Ascending aorta (tissue), 2 donors: ENCODE measurements at regions not wholly inside any gene's neighbourhood (a gene's known extent, or its start where the extent isn't known, plus 50 kb on each side); places are given as distances from the start of the nearest gene placed in this dataset.
"Not testable (repeated sequence)": the region's sequence is repeated elsewhere in the genome, so short reads cannot be mapped to it uniquely, and the experiment has no call there.

Experiments used
- DNase-seq, 2 donors: peaks; one replicate each; pipeline ENCODE4 v3.0.0-alpha.2; 2019; ENCODE audit warnings: low spot score in 2 of 2
- H3K27ac ChIP-seq, 2 donors: fragments of 200-600 bp; sonication (generic); one replicate each; pipeline ENCODE4 v1.5.1; 2016 to 2017; ENCODE audit warnings: mild to moderate bottlenecking in 1 of 2
- H3K27me3 ChIP-seq: fragments of 200-600 bp; sonication (generic); one replicate; pipeline ENCODE4 v1.5.1; 2017
- H3K36me3 ChIP-seq, 2 donors: fragments of 200-600 bp; sonication (generic); one replicate each; pipeline ENCODE4 v1.5.1; 2016
- H3K4me1 ChIP-seq, 2 donors: fragments of 200-600 bp; sonication (generic); one replicate each; pipeline ENCODE4 v1.5.1; 2016 to 2017; ENCODE audit warnings: mild to moderate bottlenecking in 1 of 2
- H3K4me3 ChIP-seq, 2 donors: fragments of 200-600 bp; sonication (generic); one replicate each; pipeline ENCODE4 v1.5.1; 2016 to 2017; ENCODE audit warnings: mild to moderate bottlenecking in 1 of 2
- H3K9me3 ChIP-seq, 2 donors: fragments of 200-600 bp; sonication (generic); one replicate each; pipeline ENCODE4 v1.5.1; 2016
- intact Hi-C: fragments of 100-400 bp; cut with DNase I; formaldehyde crosslinking; loops from one replicate; pipeline ENCODE4 v1.15.1; 2023
- TF ChIP-seq, protein P1 (sequence below), 3 experiments: fragments of 200-600 bp in 2 of 3; fragments of 450-650 bp in 1 of 3; sonication (generic) in 2 of 3; IDR thresholded peaks; one replicate each; pipeline ENCODE4 v1.5.1; 2016 to 2019; ENCODE audit warnings: antibody characterized with exemption in 3 of 3, mild to moderate bottlenecking in 1 of 3, moderate library complexity in 1 of 3

DNA sequence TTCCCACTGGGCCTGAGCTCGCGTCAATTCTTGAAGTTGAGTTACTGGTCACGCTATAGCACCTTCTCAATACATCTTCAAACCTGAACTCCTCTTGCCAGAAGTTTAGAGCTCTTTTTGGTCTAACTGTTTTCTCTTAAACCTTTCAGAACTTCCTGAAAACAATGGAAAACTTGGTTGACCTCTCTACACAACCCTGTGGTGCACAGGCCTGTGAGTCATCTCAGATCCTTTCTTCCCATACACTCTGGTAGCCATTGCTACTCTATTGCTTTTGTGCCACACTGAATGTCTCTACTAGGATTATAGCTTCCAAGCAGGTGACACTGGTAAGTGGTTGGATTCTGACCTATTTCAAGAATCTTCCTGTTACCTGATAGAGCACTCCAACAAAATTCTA, 321.5 kb upstream of the FSIP2 start:
- TF ChIP-seq, protein P1, sequence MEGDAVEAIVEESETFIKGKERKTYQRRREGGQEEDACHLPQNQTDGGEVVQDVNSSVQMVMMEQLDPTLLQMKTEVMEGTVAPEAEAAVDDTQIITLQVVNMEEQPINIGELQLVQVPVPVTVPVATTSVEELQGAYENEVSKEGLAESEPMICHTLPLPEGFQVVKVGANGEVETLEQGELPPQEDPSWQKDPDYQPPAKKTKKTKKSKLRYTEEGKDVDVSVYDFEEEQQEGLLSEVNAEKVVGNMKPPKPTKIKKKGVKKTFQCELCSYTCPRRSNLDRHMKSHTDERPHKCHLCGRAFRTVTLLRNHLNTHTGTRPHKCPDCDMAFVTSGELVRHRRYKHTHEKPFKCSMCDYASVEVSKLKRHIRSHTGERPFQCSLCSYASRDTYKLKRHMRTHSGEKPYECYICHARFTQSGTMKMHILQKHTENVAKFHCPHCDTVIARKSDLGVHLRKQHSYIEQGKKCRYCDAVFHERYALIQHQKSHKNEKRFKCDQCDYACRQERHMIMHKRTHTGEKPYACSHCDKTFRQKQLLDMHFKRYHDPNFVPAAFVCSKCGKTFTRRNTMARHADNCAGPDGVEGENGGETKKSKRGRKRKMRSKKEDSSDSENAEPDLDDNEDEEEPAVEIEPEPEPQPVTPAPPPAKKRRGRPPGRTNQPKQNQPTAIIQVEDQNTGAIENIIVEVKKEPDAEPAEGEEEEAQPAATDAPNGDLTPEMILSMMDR (IDR thresholded peaks at IDR 0.05), result no peak
- Histone ChIP-seq H3K36me3 (no peaks in the 10 kb centered on the region), H3K4me1 (no peaks in the 10 kb centered on the region), H3K27ac (no peak overlapping the region), H3K4me3 (no peak overlapping the region), H3K27me3 (no peaks in the 10 kb centered on the region), H3K9me3 (no peaks in the 10 kb centered on the region)
- DNase-seq, result no peak
- intact Hi-C loops, result no loop called here

DNA sequence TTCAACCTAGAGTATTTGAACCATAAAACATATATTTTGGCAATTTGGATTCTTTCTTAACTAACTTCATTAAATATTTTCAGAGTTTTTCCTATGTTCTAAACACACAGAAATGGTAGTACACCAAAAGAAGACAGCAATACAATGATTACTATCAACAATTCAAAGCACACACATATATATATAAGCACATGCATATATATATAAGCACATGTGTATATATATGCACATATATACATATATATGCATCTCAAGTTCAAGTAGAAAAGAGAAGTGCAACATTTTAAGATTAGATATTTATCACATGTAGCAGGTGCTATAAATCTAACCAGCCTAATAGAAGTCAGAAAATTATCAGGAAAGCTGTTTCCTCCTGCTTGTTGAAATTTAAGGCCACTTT, 320.9 kb upstream of the FSIP2 start:
- Histone ChIP-seq H3K27me3 (no peaks in the 10 kb centered on the region), H3K9me3 (no peaks in the 10 kb centered on the region), H3K4me3 (no peak overlapping the region), H3K36me3 (no peaks in the 10 kb centered on the region), H3K27ac (no peak overlapping the region), H3K4me1 (no peaks in the 10 kb centered on the region)
- DNase-seq, result no peak
- TF ChIP-seq, protein P1 (IDR thresholded peaks at IDR 0.05), result no peak
- intact Hi-C loops, result no loop called here

DNA sequence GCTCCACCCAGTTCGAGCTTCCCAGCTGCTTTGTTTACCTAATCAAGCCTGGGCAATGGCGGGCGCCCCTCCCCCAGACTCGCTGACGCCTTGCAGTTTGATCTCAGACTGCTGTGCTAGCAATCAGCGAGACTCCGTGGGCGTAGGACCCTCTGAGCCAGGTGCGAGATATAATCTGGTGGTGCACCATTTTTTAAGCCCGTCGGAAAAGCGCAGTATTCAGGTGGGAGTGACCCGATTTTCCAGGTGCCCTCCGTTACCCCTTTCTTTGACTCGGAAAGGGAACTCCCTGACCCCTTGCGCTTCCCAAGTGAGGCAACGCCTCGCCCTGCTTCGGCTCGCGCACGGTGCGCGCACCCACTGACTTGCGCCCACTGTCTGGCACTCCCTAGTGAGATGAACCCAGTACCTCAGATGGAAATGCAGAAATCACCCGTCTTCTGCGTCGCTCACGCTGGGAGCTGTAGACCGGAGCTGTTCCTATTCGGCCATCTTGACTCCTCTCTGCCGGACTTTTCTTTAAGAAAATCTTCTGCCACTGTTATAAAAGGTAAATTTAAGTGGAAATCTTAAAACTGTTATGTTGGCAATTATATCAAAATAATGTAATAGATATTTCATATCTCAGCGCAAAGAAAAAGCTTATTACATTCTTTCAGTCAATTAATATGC, 313.5 kb upstream of the FSIP2 start:
- H3K36me3 ChIP-seq, H3K27me3 ChIP-seq, H3K4me1 ChIP-seq, H3K9me3 ChIP-seq, intact Hi-C loops, H3K4me3 ChIP-seq, H3K27ac ChIP-seq, DNase-seq: not testable (repeated sequence)

DNA sequence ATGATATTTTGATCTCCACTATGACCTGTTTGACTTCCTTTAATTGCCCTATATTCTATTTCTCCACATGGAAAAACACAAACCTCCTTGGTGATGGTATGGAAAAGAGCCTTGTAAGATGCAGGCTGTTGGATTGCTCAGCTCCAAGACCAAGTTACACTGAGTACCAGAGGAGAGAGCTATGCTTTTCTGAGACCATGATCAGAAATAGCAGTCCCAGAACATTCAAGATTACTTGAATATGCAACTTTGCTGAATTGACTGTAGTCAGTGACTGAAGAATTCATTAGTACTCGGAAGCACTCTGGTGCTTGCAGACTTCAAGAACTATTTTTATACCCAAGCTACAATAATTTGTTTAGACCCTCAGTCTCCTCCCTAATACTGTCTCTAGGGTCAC, 310.6 kb upstream of the FSIP2 start:
- intact Hi-C loops, result no loop called here

DNA sequence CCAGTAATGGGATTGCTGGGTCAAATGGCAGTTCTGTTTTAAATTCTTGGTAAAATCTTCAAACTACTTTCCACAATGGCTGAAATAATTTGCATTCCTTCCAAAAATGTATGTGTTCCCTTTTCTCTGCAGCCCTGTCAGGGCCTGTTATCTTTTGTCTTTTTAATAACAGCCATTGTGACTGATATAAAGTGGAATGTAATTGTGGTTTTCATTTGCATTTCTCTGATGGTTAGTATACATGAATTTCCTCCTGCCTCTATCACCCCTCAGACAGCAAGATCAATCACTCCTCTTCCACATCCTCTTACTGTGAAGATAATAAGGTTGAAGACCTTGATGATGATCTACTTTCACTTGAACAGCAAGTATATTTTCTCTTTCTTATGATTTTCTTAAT, 304.8 kb upstream of the FSIP2 start:
- H3K36me3 ChIP-seq, result no peaks in the 10 kb centered on the region
- no peaks in the 10 kb centered on the region for H3K9me3 ChIP-seq
- TF ChIP-seq, protein P1 (IDR thresholded peaks at IDR 0.05), result no peak
- intact Hi-C loops, result no loop called here
- no peaks in the 10 kb centered on the region for H3K4me1 ChIP-seq
- no peaks in the 10 kb centered on the region for H3K27me3 ChIP-seq
- no peak overlapping the region for H3K4me3 ChIP-seq
- no peak for DNase-seq
- no peak overlapping the region for H3K27ac ChIP-seq

More for the DNA sequence above, 310.6 kb upstream of the FSIP2 start:
- Histone ChIP-seq H3K4me3 (no peak overlapping the region), H3K4me1 (no peaks in the 10 kb centered on the region), H3K36me3 (no peaks in the 10 kb centered on the region), H3K27ac (no peak overlapping the region), H3K27me3 (no peaks in the 10 kb centered on the region), H3K9me3 (no peaks in the 10 kb centered on the region)
- DNase-seq, result no peak
- TF ChIP-seq, protein P1 (IDR thresholded peaks at IDR 0.05), result no peak

DNA sequence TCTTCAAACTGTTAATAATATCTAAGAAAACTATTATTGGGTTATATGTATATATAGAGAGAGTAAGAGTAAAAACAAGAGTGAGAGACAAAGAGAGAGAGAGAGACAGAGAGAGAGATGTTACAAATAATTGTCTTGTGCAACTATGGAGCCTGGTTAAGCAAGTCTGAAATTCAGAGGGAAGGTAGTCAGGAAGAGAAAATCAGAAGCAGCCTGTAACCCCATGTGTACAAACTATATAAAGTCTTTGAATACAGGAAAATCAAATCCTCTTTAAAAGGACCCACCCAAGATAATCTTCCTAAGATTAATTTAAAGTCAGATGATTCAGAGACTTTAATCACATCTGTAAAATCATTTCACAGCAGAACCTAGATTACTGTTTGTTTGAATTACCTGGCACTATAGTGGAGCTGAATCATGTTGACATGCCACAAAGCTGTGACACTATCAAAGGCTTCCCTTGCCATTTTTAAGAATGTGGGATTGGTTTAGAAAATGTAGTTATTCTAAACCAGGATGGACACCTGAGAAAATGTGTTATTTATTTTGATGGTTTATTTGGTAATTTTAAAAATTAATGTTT, 301.7 kb upstream of the FSIP2 start:
- Histone ChIP-seq H3K4me3 (no peak overlapping the region), H3K36me3 (no peaks in the 10 kb centered on the region), H3K27me3 (no peaks in the 10 kb centered on the region), H3K9me3 (no peaks in the 10 kb centered on the region), H3K27ac (no peak overlapping the region), H3K4me1 (no peaks in the 10 kb centered on the region)
- intact Hi-C loops, result no loop called here
- no peak for DNase-seq
- TF ChIP-seq, protein P1 (IDR thresholded peaks at IDR 0.05), result no peak
